Neural cell (in vitro differentiated cells): ENCODE measurements at regions not wholly inside any gene's neighbourhood (a gene's known extent, or its start where the extent isn't known, plus 50 kb on each side); places are given as distances from the start of the nearest gene placed in this dataset.

Experiments
- H2AFZ ChIP-seq: fragments of 200-600, 300-800 bp; sonication (generic), shearing (Covaris generic); 2 replicates; pipeline ENCODE4 v1.6.0; 2014; ENCODE audit warnings: low read depth, mild to moderate bottlenecking, antibody characterized with exemption, low read length, moderate library complexity
- H3F3A ChIP-seq: fragments of 200-600 bp; shearing (Covaris generic); 2 replicates; pipeline ENCODE4 v1.6.1; 2016; ENCODE audit warnings: mild to moderate bottlenecking, moderate library complexity, mixed read lengths, antibody characterized with exemption, low read length; ENCODE audit not compliant: insufficient read depth, poor library complexity, severe bottlenecking
- H3K27ac ChIP-seq: fragments of 200-600, 300-800 bp; sonication (generic), shearing (Covaris generic); 2 replicates; pipeline ENCODE4 v1.5.1; 2014; ENCODE audit warnings: mild to moderate bottlenecking, low read length, moderate library complexity
- H3K27me3 ChIP-seq: fragments of 300-800, 200-600 bp; sonication (generic), shearing (Covaris generic); 2 replicates; pipeline ENCODE4 v1.6.0; 2014; ENCODE audit warnings: mild to moderate bottlenecking, low read depth, low read length, moderate library complexity; ENCODE audit not compliant: insufficient read depth
- H3K36me3 ChIP-seq: fragments of 300-800, 200-600 bp; sonication (generic), shearing (Covaris generic); 2 replicates; pipeline ENCODE4 v1.5.1; 2014; ENCODE audit warnings: mild to moderate bottlenecking, antibody characterized with exemption, low read length, moderate library complexity; ENCODE audit not compliant: insufficient read depth
- H3K4me2 ChIP-seq: fragments of 300-800, 200-600 bp; sonication (generic), shearing (Covaris generic); 2 replicates; pipeline ENCODE4 v1.6.0; 2014; ENCODE audit warnings: mild to moderate bottlenecking, low read length
- H3K4me3 ChIP-seq: fragments of 300-800, 200-600 bp; sonication (generic), shearing (Covaris generic); 2 replicates; pipeline ENCODE4 v1.5.1; 2014; ENCODE audit warnings: mild to moderate bottlenecking, low read length, moderate library complexity
- H3K79me2 ChIP-seq: fragments of 200-600 bp; shearing (Covaris generic); replicated peaks from 2 replicates; pipeline ENCODE4 v1.6.0; 2014; ENCODE audit warnings: mild to moderate bottlenecking, low read length, moderate library complexity; ENCODE audit not compliant: insufficient read depth
- H3K9ac ChIP-seq: fragments of 300-800, 200-600 bp; sonication (generic), shearing (Covaris generic); 2 replicates; pipeline ENCODE4 v1.6.1; 2016; ENCODE audit warnings: mild to moderate bottlenecking, low read length, mixed read lengths
- H3K9me2 ChIP-seq: fragments of 200-600 bp; shearing (Covaris generic); 2 replicates; pipeline ENCODE4 v1.6.1; 2016; ENCODE audit warnings: mild to moderate bottlenecking, low read length, mixed read lengths; ENCODE audit not compliant: insufficient read depth
- H3K9me3 ChIP-seq: fragments of 200-600, 300-800 bp; sonication (generic), shearing (Covaris generic); 2 replicates; pipeline ENCODE4 v1.6.1; 2016; ENCODE audit warnings: mild to moderate bottlenecking, mixed run types, low read length, moderate library complexity, mixed read lengths
- H4K20me1 ChIP-seq: fragments of 200-600 bp; shearing (Covaris generic); 2 replicates; pipeline ENCODE4 v1.6.1; 2016; ENCODE audit warnings: mild to moderate bottlenecking, mixed run types; ENCODE audit not compliant: insufficient read depth
- EP300 ChIP-seq: fragments of 450-650 bp; conservative IDR thresholded peaks from 2 replicates; pipeline ENCODE4 v1.6.1; 2014; ENCODE audit warnings: antibody characterized with exemption, mild to moderate bottlenecking, moderate library complexity; ENCODE audit not compliant: poor library complexity, severe bottlenecking
- EZH2 ChIP-seq: fragments of 200-600, 300-800 bp; shearing (Covaris generic), sonication (generic); IDR thresholded peaks from 2 replicates; pipeline ENCODE4 v1.6.1; 2014; ENCODE audit warnings: antibody characterized with exemption, low read length, borderline replicate concordance, mild to moderate bottlenecking; ENCODE audit not compliant: insufficient read depth, poor library complexity, severe bottlenecking
- MXI1 ChIP-seq: fragments of 450-650 bp; conservative IDR thresholded peaks from 2 replicates; pipeline ENCODE4 v1.6.1; 2014; ENCODE audit warnings: antibody characterized with exemption, mild to moderate bottlenecking; ENCODE audit not compliant: poor library complexity, severe bottlenecking
- POLR2AphosphoS5 ChIP-seq: IDR thresholded peaks from 2 replicates; pipeline ENCODE4 v1.6.1; 2012
- RAD21 ChIP-seq: fragments of 450-650 bp; conservative IDR thresholded peaks from 2 replicates; pipeline ENCODE4 v1.6.1; 2014; ENCODE audit warnings: antibody characterized with exemption, mild to moderate bottlenecking, moderate library complexity
- SMC3 ChIP-seq: fragments of 450-650 bp; conservative IDR thresholded peaks from 2 replicates; pipeline ENCODE4 v1.6.1; 2014; ENCODE audit warnings: antibody characterized with exemption, mild to moderate bottlenecking, moderate library complexity; ENCODE audit not compliant: poor library complexity
- TAF1 ChIP-seq: IDR thresholded peaks from 2 replicates; pipeline ENCODE4 v1.6.1; 2012; ENCODE audit warnings: low read depth
- TF ChIP-seq, protein P1 (sequence below): IDR thresholded peaks from 2 replicates; pipeline ENCODE4 v1.6.1; 2012; ENCODE audit warnings: borderline replicate concordance
- TF ChIP-seq, protein P2 (sequence below): fragments of 450-650 bp; IDR thresholded peaks from 2 replicates; pipeline ENCODE4 v1.5.1; 2014; ENCODE audit warnings: antibody characterized with exemption, mild to moderate bottlenecking, moderate library complexity; ENCODE audit not compliant: poor library complexity, severe bottlenecking

DNA sequence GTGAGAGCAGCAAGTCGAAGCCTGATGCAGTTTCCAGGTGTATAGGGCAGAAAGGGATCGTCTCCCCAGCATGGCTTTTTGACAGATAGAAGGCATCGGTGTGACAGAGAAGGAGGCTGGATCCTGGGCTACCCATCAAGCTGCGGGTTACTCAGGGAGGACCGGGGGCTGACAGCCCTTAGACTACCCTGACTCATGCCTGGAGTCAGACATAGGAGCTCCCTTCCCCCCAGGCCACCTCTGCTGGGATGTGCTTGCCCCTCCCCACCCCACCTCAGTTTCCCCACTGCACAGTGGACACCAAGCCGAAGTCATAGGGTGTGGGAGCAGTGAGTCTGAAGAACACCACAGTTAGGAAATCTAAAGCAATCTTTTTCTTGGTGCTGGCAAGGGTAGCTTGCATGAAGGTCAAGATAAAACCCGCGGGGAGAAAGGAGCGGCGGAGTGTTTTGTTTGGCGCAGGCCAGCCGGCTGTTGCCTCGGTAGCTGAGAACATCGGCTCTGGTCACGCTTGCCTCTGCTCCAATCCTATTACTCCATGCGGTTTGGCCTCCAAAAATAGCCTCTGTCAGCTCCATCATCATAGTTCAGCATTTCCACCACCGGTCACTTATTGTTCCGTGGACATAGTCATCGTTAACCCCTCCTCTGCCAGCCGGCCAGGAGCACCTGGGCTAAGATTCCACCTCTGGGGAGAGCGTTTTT is 169.2 kb upstream of the GLI2 start:
- no peak overlapping the region for H3K9ac ChIP-seq
- H3K27ac ChIP-seq = no peak overlapping the region
- no peak overlapping the region for H3K4me2 ChIP-seq
- no peaks in the 10 kb centered on the region for H3K9me3 ChIP-seq
- no peak overlapping the region for H3K4me3 ChIP-seq
- H3K27me3 ChIP-seq = no peaks in the 10 kb centered on the region
- TF ChIP-seq RAD21 (no peak), TAF1 (no peak), MXI1 (no peak), SMC3 (no peak), EZH2 (no peak), POLR2AphosphoS5 (no peak), EP300 (no peak)
- TF ChIP-seq, protein P1, sequence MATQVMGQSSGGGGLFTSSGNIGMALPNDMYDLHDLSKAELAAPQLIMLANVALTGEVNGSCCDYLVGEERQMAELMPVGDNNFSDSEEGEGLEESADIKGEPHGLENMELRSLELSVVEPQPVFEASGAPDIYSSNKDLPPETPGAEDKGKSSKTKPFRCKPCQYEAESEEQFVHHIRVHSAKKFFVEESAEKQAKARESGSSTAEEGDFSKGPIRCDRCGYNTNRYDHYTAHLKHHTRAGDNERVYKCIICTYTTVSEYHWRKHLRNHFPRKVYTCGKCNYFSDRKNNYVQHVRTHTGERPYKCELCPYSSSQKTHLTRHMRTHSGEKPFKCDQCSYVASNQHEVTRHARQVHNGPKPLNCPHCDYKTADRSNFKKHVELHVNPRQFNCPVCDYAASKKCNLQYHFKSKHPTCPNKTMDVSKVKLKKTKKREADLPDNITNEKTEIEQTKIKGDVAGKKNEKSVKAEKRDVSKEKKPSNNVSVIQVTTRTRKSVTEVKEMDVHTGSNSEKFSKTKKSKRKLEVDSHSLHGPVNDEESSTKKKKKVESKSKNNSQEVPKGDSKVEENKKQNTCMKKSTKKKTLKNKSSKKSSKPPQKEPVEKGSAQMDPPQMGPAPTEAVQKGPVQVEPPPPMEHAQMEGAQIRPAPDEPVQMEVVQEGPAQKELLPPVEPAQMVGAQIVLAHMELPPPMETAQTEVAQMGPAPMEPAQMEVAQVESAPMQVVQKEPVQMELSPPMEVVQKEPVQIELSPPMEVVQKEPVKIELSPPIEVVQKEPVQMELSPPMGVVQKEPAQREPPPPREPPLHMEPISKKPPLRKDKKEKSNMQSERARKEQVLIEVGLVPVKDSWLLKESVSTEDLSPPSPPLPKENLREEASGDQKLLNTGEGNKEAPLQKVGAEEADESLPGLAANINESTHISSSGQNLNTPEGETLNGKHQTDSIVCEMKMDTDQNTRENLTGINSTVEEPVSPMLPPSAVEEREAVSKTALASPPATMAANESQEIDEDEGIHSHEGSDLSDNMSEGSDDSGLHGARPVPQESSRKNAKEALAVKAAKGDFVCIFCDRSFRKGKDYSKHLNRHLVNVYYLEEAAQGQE = no peak
- TF ChIP-seq, protein P2, sequence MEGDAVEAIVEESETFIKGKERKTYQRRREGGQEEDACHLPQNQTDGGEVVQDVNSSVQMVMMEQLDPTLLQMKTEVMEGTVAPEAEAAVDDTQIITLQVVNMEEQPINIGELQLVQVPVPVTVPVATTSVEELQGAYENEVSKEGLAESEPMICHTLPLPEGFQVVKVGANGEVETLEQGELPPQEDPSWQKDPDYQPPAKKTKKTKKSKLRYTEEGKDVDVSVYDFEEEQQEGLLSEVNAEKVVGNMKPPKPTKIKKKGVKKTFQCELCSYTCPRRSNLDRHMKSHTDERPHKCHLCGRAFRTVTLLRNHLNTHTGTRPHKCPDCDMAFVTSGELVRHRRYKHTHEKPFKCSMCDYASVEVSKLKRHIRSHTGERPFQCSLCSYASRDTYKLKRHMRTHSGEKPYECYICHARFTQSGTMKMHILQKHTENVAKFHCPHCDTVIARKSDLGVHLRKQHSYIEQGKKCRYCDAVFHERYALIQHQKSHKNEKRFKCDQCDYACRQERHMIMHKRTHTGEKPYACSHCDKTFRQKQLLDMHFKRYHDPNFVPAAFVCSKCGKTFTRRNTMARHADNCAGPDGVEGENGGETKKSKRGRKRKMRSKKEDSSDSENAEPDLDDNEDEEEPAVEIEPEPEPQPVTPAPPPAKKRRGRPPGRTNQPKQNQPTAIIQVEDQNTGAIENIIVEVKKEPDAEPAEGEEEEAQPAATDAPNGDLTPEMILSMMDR = no peak
- H3K79me2 ChIP-seq = no peaks in the 10 kb centered on the region
- H3F3A ChIP-seq = no peaks in the 10 kb centered on the region
- no peaks in the 10 kb centered on the region for H3K36me3 ChIP-seq
- H3K9me2 ChIP-seq = no peaks in the 10 kb centered on the region
- H2AFZ ChIP-seq = no peak overlapping the region
- no peaks in the 10 kb centered on the region for H4K20me1 ChIP-seq

GRCh38 chr2:120567128-120567527 is 168.5 kb upstream of the GLI2 start:
- no peak overlapping the region for H3K4me3 ChIP-seq
- H3K9ac ChIP-seq = no peak overlapping the region
- no peaks in the 10 kb centered on the region for H4K20me1 ChIP-seq
- H3K9me3 ChIP-seq = no peaks in the 10 kb centered on the region
- H3F3A ChIP-seq = no peaks in the 10 kb centered on the region
- no peaks in the 10 kb centered on the region for H3K36me3 ChIP-seq
- no peak for TF ChIP-seq MXI1
- no peak for TF ChIP-seq POLR2AphosphoS5
- no peak for TF ChIP-seq SMC3
- TF ChIP-seq EZH2 = no peak
- no peak for TF ChIP-seq TAF1
- no peak for TF ChIP-seq EP300
- TF ChIP-seq, protein P1 = no peak
- TF ChIP-seq, protein P2 = no peak
- TF ChIP-seq RAD21 = no peak
- no peak overlapping the region for H3K4me2 ChIP-seq
- H3K27ac ChIP-seq = no peak overlapping the region
- H3K79me2 ChIP-seq = no peaks in the 10 kb centered on the region
- H2AFZ ChIP-seq = no peak overlapping the region
- no peaks in the 10 kb centered on the region for H3K9me2 ChIP-seq
- no peaks in the 10 kb centered on the region for H3K27me3 ChIP-seq
